ENCODE measurements at regions not wholly inside any gene's neighbourhood (a gene's known extent, or its start where the extent isn't known, plus 50 kb on each side); places are given as distances from the start of the nearest gene placed in this dataset.

DNA sequence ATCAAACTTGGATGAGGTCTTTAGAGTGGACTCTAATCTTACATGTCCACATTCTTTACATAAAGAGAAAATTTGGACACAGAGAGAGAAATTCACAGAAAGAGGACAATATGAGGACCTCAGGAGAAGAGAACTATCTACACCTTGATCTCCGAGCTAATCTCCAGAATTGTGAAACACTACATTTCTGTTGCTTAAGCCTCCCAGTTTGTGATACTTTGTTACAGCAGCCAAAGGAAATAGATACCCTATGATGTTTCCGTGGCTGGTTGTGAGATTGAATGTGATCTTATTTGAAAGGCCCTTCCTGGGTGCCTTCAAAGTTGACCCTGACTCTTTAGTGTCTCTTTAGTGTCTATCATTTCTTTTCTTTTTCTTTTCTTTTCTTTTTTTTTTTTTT lies 326.1 kb upstream of the CLNK start:
- H3K27ac ChIP-seq: no peak overlapping the region
- H3K4me3 ChIP-seq: no peak overlapping the region

GRCh38 chr4:11009281-11009680 lies 324.7 kb upstream of the CLNK start:
- Histone ChIP-seq H3K27ac (peak overlapping the region in 1 of 21 experiments; percentile 26), H3K4me3 (no peak overlapping the region)

DNA sequence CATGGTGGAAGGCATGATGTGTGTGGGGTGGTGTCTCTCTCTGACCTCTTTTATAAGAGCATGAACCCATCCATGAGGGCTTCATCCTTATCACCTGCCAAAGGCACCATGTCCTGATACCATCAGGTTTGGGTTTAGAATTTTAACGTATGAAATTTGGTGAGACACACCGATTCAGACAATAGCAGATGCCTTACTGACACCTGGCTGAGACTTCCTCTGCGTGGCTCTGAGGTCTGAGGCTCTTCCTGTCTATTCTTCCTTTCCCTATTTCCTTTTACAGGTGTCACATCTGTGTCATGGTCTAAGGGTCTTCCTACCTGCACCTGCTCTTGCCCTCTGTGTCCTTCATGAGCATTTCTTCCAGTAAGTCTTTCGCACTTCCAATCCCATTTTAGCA lies 320.7 kb upstream of the CLNK start:
- no peak overlapping the region for H3K4me3 ChIP-seq
- H3K27ac ChIP-seq: no peak overlapping the region

- Histone ChIP-seq H3K27ac (no peak overlapping the region), H3K4me3 (no peak overlapping the region)
Observed at GRCh38 chr4:11004818-11005217, 320.2 kb upstream of the CLNK start.

DNA sequence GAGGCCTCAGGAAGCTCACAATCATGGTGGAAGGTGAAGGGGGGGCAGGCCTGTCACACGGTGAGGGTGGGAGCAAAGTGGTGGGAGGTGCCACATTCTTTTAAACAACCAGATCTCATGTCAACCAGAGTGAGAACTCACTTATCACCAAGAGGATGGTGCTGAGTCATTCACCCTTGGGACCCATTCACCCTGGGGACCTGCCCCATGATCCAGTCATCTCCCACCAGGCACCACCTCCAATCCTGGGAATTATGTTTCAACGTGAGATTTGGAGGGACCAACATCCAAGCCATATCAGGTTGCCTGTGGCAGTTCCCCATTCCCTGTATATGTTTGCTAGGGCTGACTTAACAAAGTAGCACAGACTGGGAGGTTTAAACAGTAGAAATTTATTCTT lies 318.4 kb upstream of the CLNK start:
- no peak overlapping the region for H3K4me3 ChIP-seq
- no peak overlapping the region for H3K27ac ChIP-seq

DNA sequence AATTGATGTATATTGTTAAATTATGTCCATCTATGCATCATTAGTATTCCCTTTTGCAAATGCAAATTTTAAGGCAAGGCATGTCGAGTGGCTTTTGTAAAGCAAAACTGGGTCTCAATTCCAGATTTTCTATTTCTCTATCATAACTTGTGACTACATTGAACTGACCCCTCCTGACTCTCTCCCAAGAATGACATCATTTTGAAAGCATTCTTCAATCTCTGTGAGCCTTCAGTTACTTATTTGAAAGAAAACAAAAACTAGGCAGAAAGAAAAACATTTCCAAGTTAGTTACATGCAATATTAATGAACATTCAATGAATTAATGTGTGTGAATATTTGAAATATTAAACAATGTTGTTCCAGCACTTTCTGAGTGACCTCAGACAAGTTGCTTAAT lies 314.3 kb upstream of the CLNK start:
- no peak overlapping the region for H3K27ac ChIP-seq
- no peak overlapping the region for H3K4me3 ChIP-seq

- no peak overlapping the region for H3K27ac ChIP-seq
- no peak overlapping the region for H3K4me3 ChIP-seq
Observed at GRCh38 chr4:10984815-10985214, 300.2 kb upstream of the CLNK start.

- no peak overlapping the region for H3K4me3 ChIP-seq
Observed at GRCh38 chr4:10983885-10984640, 299.5 kb upstream of the CLNK start.

DNA sequence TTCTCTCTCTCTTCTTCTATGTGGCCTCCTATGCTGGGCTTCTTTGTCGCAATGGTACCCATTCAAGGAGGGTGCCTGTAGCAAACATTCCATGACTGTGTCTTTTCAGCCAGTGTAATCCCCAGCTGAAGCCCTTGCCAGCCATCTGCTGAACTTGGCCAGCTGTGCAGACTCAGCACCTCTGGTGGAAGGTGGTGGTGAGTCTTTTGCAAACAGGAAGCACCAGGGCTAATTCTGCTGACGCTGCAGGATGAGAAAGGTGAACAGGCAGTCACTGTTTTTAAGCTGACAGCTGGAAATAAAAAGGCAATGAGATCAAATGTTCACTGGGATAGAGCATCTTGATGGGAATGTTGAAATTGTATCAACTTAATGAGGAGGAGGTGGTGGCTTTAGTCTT lies 298.7 kb upstream of the CLNK start:
- Histone ChIP-seq H3K4me3 (no peak overlapping the region), H3K27ac (no peak overlapping the region)

More at GRCh38 chr4:10983885-10984640, 299.5 kb upstream of the CLNK start:
- H3K27ac ChIP-seq: no peak overlapping the region

GRCh38 chr4:10982305-10982704 lies 297.7 kb upstream of the CLNK start:
- Histone ChIP-seq H3K27ac (peak overlapping the region in 1 of 21 experiments; percentile 5), H3K4me3 (no peak overlapping the region)

DNA sequence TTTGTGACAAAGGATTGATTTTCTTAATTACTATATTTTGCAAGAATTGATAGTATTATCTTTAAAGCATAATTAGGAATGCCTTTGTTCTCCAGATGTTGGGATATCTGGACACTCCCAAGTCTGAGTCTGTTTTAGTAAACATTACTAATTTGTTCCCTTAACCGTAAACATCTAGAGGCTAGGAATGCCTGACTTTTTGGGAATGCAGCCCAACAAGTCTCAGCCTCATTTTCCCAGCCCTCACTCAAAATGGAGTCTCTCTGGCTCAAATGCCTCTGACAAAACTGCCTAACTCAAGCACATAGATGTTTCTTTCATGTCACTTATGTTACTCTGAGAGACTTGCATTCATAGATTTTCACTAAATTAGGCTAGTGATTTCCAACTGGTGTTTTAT lies 297.0 kb upstream of the CLNK start:
- peak overlapping the region in 1 of 21 experiments; percentile 5 for H3K27ac ChIP-seq
- H3K4me3 ChIP-seq: no peak overlapping the region

DNA sequence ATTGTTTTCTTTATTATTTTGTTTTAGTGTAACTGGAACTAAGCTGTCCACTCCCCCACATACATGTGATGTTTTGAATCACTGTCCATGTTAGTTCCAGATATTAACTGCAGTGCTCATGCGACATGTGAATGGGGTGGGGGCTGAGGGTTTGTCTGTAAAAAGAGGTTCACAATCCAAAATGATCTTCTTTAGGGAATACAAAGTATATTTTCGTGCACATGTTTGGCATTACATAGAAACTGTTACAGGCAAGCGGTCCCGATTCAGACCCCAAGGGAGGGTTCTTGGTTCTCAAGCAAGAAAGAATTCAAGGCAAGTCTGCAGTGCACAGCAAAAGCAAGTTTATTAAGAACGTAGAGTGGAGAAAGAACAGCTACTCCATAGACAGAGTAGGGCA lies 296.5 kb upstream of the CLNK start:
- peak overlapping the region in 1 of 21 experiments; percentile 5 for H3K27ac ChIP-seq

GRCh38 chr4:10979032-10979431 lies 294.5 kb upstream of the CLNK start:
- H3K27ac ChIP-seq: no peak overlapping the region
- H3K4me3 ChIP-seq: no peak overlapping the region

More for the DNA sequence above, 296.5 kb upstream of the CLNK start:
- no peak overlapping the region for H3K4me3 ChIP-seq

- H3K27ac ChIP-seq: no peak overlapping the region
- no peak overlapping the region for H3K4me3 ChIP-seq
Observed at GRCh38 chr4:10977534-10977933, 293.0 kb upstream of the CLNK start.

- no peak overlapping the region for H3K27ac ChIP-seq
- no peak overlapping the region for H3K4me3 ChIP-seq
Observed at GRCh38 chr4:10974371-10974770, 289.8 kb upstream of the CLNK start.

DNA sequence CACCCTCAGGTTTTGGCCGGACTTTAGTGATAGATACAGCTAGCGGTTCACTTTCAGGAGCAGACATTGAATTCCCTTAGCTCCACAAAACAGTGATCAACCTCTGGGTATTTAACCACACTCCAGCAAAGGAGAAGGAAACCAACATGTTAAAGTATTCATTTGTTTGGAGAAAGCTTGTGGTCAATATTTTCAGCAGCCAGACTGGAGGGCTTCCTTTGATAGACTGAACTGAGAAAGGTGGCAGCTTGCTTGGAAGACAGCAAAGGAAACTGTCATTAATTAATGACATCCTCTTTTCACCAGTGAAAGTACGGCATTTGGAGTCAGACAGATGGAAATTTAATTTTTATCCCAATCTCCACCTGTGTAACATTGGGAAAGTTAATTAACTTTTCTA lies 289.1 kb upstream of the CLNK start:
- H3K27ac ChIP-seq: no peak overlapping the region
- no peak overlapping the region for H3K4me3 ChIP-seq

GRCh38 chr4:10971800-10972401 lies 287.3 kb upstream of the CLNK start:
- no peak overlapping the region for H3K4me3 ChIP-seq
- no peak overlapping the region for H3K27ac ChIP-seq

DNA sequence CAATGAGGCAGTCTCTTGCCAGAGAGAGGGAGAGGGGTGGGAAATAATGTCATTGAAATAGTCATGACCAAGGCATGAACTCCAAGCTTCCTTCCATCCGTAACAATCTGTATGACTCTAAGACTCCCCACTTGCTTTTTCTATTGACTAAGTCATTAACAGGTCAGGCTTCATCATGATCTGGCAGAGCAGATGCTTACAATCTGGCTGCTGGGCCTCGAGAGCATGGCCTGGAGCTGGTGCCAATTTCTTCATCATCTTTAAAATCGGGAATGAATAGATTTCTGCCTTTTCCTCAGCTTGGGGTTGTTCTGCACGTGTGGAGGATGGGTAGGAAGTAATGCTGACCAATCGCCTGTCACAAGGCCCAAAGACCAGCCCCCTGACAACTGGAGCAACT lies 280.6 kb upstream of the CLNK start:
- Histone ChIP-seq H3K4me3 (no peak overlapping the region), H3K27ac (no peak overlapping the region)

- Histone ChIP-seq H3K27ac (no peak overlapping the region), H3K4me3 (no peak overlapping the region)
Observed at GRCh38 chr4:10963958-10964703, 279.6 kb upstream of the CLNK start.

DNA sequence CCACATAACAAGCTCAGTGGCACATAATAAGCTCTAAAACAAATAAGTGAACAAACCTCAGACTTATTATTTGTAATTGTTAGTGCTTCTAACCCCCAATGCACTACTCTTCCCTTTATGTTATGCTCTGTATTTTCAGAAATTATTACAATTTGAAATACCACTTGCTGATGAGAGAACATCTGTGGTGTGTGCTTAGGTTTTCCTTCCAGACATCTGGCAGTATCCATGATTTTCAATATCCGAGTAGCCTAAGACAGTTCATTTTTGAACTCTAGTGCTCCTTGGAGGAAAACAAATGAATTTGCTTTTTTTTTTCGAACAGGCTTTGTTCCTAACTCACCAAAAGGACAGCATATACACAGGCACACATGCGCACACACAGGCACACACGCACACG lies 278.7 kb upstream of the CLNK start:
- H3K27ac ChIP-seq: no peak overlapping the region
- no peak overlapping the region for H3K4me3 ChIP-seq

- Histone ChIP-seq H3K27ac (no peak overlapping the region), H3K4me3 (no peak overlapping the region)
Observed at GRCh38 chr4:10962246-10962645, 277.7 kb upstream of the CLNK start.

Measured in skin epidermis (tissue), 12 donors.